Stimulated activated CD4-positive, alpha-beta T cell treated with anti-CD3 and anti-CD28 coated beads, TNF-alpha, amount 100 ng/mL, for 1 hour (primary cell): ENCODE measurements at regions not wholly inside any gene's neighbourhood (a gene's known extent, or its start where the extent isn't known, plus 50 kb on each side); places are given as distances from the start of the nearest gene placed in this dataset.

Source experiments
- DNase-seq, 3 donors: peaks; one replicate each; pipeline ENCODE4 v3.0.0-alpha.2; 2020; ENCODE audit warnings: low read depth in 3 of 3, low spot score in 1 of 3

GRCh38 chr3:20916951-20917606 is 731.1 kb upstream of the SGO1 start:
- no peak for DNase-seq

GRCh38 chr3:20914310-20914709 is 728.3 kb upstream of the SGO1 start:
- DNase-seq = no peak

- DNase-seq = no peak
These were observed 726.4 kb upstream of the SGO1 start for GRCh38 chr3:20912406-20912805.

- DNase-seq = no peak
These were observed 723.5 kb upstream of the SGO1 start for GRCh38 chr3:20909511-20909910.

- no peak for DNase-seq
These were observed 719.3 kb upstream of the SGO1 start for GRCh38 chr3:20905210-20905805.

- DNase-seq = no peak
These were observed 718.7 kb upstream of the SGO1 start for GRCh38 chr3:20904671-20905070.

- DNase-seq = no peak
These were observed 713.0 kb upstream of the SGO1 start for GRCh38 chr3:20898962-20899361.

GRCh38 chr3:20890111-20890519 is 704.1 kb upstream of the SGO1 start:
- no peak for DNase-seq

- DNase-seq = no peak
These were observed 692.7 kb upstream of the SGO1 start for GRCh38 chr3:20878691-20879090.

GRCh38 chr3:20873235-20873634 is 687.2 kb upstream of the SGO1 start:
- no peak for DNase-seq

GRCh38 chr3:20870106-20870899 is 684.3 kb upstream of the SGO1 start:
- DNase-seq = no peak

- DNase-seq = no peak
These were observed 679.8 kb upstream of the SGO1 start for GRCh38 chr3:20865803-20866202.

GRCh38 chr3:20861454-20861853 is 675.4 kb upstream of the SGO1 start:
- no peak for DNase-seq

- DNase-seq = no peak
These were observed 671.6 kb upstream of the SGO1 start for GRCh38 chr3:20857636-20858035.

GRCh38 chr3:20853890-20854289 is 667.9 kb upstream of the SGO1 start:
- no peak for DNase-seq

- DNase-seq = no peak
These were observed 666.7 kb upstream of the SGO1 start for GRCh38 chr3:20852712-20853111.

- DNase-seq = no peak
These were observed 664.0 kb upstream of the SGO1 start for GRCh38 chr3:20849975-20850374.

- DNase-seq = no peak
These were observed 660.8 kb upstream of the SGO1 start for GRCh38 chr3:20846832-20847231.

- DNase-seq = no peak
These were observed 660.1 kb upstream of the SGO1 start for GRCh38 chr3:20846066-20846465.

GRCh38 chr3:20844851-20845250 is 658.8 kb upstream of the SGO1 start:
- no peak for DNase-seq

GRCh38 chr3:20842594-20843436 is 656.8 kb upstream of the SGO1 start:
- DNase-seq = no peak
